GM18499 (cell line): ENCODE measurements at regions not wholly inside any gene's neighbourhood (a gene's known extent, or its start where the extent isn't known, plus 50 kb on each side); places are given as distances from the start of the nearest gene placed in this dataset.
"Not testable (repeated sequence)": the region's sequence is repeated elsewhere in the genome, so short reads cannot be mapped to it uniquely, and the experiment has no call there.

ENCODE experiments used
- ATAC-seq: cut with Tn5 transposase; IDR thresholded peaks from one replicate; pipeline ENCODE4 v1.9.1; 2021; ENCODE audit warnings: moderate number of reproducible peaks; ENCODE audit not compliant: insufficient read depth, unreplicated experiment

GRCh38 chr2:117335967-117336366, 478.5 kb upstream of the DDX18 start:
- ATAC-seq = no peak

- ATAC-seq = no peak
Measured at GRCh38 chr2:117336496-117336895, 478.0 kb upstream of the DDX18 start.

GRCh38 chr2:117337981-117338380, 476.5 kb upstream of the DDX18 start:
- not testable (repeated sequence) for ATAC-seq

GRCh38 chr2:117339980-117340379, 474.5 kb upstream of the DDX18 start:
- no peak for ATAC-seq

- no peak for ATAC-seq
Measured at GRCh38 chr2:117341690-117342089, 472.8 kb upstream of the DDX18 start.

- no peak for ATAC-seq
Measured at GRCh38 chr2:117342415-117342814, 472.1 kb upstream of the DDX18 start.

GRCh38 chr2:117349687-117350086, 464.8 kb upstream of the DDX18 start:
- ATAC-seq = no peak

GRCh38 chr2:117351396-117351795, 463.1 kb upstream of the DDX18 start:
- ATAC-seq = no peak

- ATAC-seq = no peak
Measured at GRCh38 chr2:117359266-117359914, 455.1 kb upstream of the DDX18 start.

- no peak for ATAC-seq
Measured at GRCh38 chr2:117360586-117360985, 453.9 kb upstream of the DDX18 start.

GRCh38 chr2:117378653-117379052, 435.8 kb upstream of the DDX18 start:
- no peak for ATAC-seq

GRCh38 chr2:117379928-117380327, 434.6 kb upstream of the DDX18 start:
- ATAC-seq = no peak

GRCh38 chr2:117383997-117384396, 430.5 kb upstream of the DDX18 start:
- not testable (repeated sequence) for ATAC-seq

- ATAC-seq = no peak
Measured at GRCh38 chr2:117396161-117396560, 418.3 kb upstream of the DDX18 start.

- no peak for ATAC-seq
Measured at GRCh38 chr2:117401582-117401981, 412.9 kb upstream of the DDX18 start.

- no peak for ATAC-seq
Measured at GRCh38 chr2:117406443-117406842, 408.0 kb upstream of the DDX18 start.

- no peak for ATAC-seq
Measured at GRCh38 chr2:117407746-117408145, 406.7 kb upstream of the DDX18 start.

GRCh38 chr2:117409443-117409842, 405.0 kb upstream of the DDX18 start:
- ATAC-seq = no peak

GRCh38 chr2:117411983-117412382, 402.5 kb upstream of the DDX18 start:
- ATAC-seq = no peak

- ATAC-seq = no peak
Measured at GRCh38 chr2:117432746-117433145, 381.7 kb upstream of the DDX18 start.

- no peak for ATAC-seq
Measured at GRCh38 chr2:117436697-117437096, 377.8 kb upstream of the DDX18 start.

- no peak for ATAC-seq
Measured at GRCh38 chr2:117470311-117471095, 344.0 kb upstream of the DDX18 start.
